HUDEP-2 (cell line): ENCODE measurements at regions not wholly inside any gene's neighbourhood (a gene's known extent, or its start where the extent isn't known, plus 50 kb on each side); places are given as distances from the start of the nearest gene placed in this dataset.
"Not testable (repeated sequence)": the region's sequence is repeated elsewhere in the genome, so short reads cannot be mapped to it uniquely, and the experiment has no call there.

Experiments
- DNase-seq, 76 experiments: peaks; one replicate each; lab custom pipeline; 2025; ENCODE audit not compliant: unreplicated experiment in 76 of 76; lab: John Stamatoyannopoulos, UW

DNA sequence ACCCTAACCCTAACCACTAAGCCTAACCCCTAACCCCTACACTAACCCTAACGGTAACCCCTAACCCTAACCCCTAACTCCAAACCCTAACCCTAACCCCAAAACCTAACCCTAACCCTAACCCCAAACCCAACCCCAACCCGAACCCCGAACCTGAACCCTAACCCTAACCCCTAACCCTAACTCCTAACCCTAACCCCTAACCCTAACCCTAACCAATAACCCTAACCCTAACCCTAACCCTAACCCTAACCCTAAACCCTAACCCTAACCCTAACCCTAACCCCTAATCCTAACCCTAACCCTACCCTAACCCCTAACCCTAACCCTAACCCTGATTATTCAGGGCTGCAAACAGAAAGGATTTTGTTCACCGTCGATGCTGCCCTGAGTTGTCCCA, 144.6 kb upstream of the DUSP22 start:
- DNase-seq = not testable (repeated sequence)

DNA sequence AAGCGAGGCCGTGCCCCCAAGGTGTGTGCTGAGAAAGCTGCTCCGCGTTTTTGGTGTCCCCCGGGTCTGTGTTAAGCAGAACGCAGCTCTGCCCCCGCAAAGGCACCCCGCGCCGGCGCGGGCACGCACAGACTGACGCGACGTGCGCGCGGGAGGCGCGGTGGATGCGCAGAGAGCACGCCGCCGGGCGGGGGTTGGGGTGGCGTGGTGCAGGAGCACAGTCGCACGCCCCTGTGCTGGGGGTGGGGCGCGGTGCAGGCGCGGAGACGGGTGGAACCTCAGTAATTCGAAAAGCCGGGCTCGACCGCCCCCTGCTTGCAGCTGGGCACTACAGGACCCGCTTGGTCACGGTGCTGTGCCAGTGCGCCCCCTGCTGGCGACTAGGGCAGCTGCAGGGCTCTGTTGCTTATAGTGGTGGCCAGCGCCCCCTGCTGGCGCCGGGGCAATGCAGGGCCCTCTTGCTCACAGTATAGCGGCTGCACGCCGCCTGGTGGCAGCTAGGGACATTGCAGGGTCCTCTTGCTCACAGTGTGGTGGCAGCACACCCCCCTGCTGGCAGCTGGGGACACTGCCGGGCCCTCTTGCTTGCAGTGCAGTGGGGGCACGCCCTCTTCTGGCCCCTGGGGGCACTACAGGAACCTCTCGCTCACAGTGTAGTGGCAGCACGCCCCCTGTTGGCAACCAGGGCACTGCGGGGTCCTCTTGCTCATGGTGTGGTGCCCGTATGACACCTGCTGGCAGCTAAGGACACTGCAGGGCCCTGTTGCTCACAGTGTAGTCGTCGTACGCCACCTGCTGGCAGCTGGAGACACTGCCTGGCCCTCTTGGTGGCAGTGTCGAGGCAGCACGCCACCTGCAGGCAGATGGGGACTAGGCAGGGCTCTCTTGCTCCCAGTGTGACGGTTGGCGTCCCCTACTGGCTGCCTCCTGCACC, 144.0 kb upstream of the DUSP22 start:
- DNase-seq = peak in 74 of 76 experiments; percentile 32 to 97 (median 90)

DNA sequence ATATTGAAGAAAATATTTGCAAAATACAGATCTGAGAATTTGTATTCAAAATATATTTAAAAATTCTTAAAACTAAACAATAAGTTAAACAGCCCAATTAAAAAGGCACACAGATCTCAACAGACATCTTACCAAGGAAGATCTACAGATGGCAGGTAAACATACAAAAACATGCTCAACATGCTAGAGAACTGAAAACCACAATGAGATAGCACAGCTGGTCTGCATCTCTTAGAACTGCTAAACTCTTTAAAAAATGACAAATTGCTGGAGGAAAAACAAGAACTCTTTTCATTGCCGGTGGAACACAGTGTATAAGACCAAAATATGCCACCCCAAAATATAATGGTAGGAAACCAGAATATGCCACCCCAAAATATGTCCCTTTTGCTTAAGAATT, 142.1 kb upstream of the DUSP22 start:
- DNase-seq = not testable (repeated sequence)

DNA sequence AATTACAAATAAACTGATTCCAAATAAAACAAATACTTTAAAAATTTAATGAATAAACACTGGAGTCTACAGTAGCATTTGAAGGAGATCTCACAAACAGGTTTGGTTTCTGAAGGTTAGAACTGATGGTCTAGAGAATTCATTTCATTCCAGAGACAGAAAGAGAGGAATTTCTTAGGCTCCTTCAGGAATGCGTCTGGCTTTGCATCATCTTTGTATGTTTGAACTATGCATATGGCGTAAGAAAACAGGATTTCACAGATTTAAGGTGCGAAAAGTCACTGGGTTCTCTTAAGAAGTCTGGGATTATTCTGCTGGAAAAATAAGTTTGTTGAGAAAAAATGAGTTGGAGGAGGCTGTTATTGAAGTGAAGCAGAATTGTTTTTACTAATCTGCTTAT, 139.9 kb upstream of the DUSP22 start:
- DNase-seq = not testable (repeated sequence)

DNA sequence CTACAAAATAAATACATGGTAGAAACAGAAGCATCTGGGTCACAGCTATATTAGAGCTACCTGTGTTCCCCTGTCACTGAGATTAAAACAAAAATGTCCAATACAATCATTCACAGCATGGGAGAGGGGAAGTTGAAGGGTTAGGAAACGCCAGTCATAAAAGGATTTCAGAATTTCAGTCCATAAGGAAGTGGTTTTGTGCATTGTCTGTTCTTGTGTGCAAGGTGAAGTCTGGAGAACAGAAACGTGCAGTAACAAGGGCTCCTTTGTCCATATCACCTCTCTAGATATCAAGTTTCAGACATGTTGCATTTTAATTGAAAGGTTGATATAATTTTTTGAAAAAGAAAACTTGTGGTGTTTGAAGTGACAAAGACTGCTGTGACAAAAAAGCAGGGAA, 139.3 kb upstream of the DUSP22 start:
- not testable (repeated sequence) for DNase-seq

DNA sequence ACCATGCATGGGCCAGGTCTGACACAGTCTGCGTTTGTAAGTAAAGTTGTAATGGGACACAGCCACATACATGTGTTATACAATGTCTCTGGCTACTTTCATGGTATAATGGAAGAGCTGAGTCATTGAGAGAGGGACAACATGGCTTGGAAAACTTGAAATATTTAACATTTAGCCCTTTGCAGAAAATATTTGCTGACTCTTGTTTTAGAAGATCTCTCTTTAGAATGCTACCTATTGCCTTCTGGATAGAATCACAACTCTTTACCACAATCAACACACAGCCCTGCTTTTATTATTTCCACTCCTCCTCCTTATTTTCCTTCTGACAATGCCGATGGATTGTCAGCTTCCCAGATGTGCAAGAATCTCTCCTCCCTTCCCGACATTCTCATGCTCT, 138.4 kb upstream of the DUSP22 start:
- DNase-seq = not testable (repeated sequence)

DNA sequence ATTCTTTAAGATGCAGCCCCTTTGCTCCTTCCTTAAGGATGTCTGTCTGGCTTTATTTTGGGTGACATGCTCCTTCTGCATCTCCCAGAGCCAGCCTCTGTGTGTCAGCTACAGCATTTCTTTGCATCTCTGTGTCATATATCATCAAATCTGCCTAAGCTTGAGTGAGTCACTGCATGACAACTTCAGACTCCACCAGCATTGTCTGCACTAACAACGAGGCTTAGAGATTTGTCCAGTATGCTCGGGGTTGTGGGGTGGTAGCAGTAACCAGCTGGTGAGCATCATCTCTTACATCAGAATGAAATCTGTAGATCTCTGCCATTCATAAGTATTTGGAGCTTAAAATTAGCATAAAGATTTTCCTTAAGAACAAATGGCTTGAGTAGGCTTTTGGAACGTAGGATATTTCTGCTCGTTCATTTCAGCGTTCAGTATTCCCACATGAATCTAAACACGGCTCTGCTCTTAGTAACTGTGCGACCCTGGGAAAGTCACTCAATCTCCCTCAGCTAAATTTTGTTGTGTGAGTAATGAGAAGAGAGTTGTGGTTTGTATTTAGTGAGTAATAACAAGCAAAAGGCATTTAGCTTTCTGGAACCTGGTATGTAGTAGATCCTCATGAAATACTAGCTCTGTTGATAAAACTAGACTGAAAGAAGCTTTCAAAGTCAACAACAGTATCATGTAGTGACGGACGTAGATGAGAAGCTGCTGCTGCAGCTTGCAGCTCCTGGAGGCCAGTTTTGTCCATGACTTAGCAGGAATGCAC, 137.8 kb upstream of the DUSP22 start:
- DNase-seq = not testable (repeated sequence)

DNA sequence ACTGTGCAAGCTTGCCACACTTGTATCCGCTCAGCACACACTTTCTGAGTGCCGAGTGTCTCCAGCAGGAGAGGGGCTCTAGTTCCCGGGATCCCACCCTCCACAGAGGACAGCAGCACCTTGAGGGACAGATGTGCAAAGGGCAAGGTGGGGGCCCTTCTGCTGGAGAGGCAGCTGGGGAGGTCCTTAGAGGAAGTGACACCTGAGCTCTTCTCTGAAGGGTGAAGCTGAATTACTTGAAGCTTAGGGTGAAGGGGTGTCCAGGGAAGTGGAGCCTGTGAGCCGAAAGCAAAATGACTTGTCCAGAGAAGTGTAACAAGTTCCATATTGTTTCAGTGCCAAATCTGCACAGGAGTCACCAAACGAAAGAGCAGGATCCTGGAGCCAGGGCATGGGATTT, 136.3 kb upstream of the DUSP22 start:
- no peak for DNase-seq

DNA sequence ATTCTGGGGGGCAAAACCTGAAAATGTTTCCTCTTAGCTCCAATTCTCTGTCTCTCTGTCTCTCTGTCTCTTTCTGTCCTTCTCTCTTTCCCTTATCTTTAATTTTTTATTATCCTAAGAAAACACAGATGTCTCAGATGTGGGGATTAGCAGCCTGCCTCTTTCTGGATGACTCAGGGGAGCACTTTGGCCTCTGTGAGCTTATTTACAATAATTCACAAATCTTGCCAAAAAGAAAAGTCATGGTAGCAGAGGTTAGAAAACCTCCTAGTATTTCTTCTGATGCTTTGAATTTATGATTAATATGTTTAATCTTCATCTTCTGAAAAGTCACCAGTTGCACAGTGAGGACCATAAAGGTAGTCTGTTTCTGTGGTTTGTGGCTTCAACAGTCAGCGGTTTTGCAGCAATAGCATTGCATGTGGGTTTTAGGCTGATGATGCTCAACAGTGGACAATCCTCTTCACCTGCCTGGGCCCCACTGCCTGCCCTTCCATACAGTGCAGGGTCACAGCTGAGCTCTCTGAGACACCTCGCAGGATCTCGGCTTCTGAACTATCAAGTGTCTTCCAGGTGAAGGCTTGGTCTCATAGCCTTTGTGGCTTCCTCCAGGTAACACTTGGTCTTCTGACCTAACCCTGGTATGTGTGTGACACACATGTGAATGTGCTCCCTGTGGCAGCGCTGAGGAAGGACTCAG, 135.7 kb upstream of the DUSP22 start:
- not testable (repeated sequence) for DNase-seq

DNA sequence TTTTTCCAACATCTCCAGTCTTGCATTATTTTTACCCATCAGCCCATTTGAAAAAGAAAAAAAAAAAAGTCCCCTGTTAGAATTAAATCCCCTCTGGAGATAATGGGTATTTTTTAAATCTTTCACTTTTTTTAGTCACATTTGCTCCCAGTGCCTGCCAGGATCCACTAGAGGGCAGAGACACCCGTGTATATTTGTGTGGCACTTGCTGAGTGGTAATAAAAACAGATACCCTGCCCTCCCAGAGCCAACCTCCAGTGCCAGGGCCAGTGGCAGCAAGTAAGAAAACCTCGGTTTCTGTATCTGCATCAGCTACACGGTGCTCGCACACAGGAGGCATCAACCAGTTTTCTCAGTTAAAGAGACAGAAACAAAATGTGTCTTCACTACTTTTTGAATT, 135.1 kb upstream of the DUSP22 start:
- DNase-seq = peak in 3 of 76 experiments; percentile 3 to 20 (median 17)

DNA sequence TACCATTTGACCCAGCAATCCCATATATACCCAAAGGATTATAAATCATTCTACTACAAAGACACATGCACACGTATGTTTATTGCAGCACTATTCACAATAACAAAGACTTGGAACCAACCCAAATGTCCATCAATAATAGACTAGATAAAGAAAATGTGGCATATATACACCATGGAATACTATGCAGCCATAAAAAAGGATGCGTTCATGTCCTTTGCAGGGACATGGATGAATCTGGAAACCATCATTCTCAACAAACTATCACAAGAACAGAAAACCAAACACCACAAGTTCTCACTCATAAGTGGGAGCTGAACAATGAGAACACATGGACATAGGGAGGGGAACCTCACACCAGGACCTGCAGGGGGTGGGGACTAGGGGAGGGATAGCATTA, 130.6 kb upstream of the DUSP22 start:
- not testable (repeated sequence) for DNase-seq

DNA sequence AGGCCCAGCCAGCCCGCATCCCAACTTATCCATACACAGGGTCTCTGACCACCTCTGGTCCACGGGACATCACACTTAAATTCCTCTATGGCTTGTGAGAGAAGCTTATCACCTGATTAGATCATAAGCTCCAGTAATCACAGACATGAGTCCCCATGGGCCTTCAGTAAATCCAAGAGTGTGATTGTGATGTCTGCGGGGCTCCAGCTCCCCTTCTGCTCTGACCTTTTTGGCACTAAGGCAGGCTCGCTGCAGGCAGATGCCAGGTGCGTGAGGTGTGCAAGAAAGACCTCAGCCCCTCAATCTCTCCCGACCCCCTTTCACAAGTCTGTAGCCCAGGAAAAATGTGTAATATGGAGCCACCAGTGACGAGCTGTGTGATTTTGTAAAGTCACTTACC, 127.6 kb upstream of the DUSP22 start:
- DNase-seq = no peak

DNA sequence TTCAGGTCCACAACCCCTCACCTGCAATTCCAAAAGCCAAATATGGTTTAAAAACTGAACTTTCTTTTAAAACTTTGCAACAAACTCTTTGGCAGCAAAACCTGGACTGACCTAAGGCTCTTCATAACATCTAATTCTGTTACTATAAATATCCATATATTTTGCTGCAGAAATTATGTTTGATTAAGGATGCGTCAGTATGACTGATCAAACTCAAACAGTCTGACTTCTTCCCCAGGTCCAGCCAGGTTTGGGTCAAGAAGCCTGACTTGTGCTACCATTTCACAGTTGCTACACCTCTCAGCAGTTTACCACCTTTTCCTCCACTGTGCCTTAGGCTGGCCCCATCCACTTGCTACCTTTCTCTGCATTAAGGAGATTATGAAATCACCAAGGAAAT, 127.0 kb upstream of the DUSP22 start:
- DNase-seq = no peak

DNA sequence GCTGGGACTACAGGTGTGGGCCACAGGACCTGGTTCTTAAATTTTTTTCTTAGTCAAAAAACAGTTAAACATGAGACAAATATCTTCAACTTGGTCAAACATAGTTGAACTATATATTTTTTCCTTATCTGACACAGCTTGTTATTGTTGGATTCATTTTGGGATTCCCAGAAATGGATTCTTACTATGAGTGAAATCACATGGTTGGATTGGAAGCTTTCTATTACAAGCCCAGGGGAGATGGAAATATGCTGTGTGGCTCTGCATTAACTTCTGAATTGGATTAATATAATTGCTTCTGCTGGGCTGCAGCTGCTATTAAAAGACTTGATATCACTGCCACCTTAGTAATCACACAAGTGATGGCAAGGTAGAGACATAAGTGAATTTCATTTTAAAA, 126.4 kb upstream of the DUSP22 start:
- no peak for DNase-seq

DNA sequence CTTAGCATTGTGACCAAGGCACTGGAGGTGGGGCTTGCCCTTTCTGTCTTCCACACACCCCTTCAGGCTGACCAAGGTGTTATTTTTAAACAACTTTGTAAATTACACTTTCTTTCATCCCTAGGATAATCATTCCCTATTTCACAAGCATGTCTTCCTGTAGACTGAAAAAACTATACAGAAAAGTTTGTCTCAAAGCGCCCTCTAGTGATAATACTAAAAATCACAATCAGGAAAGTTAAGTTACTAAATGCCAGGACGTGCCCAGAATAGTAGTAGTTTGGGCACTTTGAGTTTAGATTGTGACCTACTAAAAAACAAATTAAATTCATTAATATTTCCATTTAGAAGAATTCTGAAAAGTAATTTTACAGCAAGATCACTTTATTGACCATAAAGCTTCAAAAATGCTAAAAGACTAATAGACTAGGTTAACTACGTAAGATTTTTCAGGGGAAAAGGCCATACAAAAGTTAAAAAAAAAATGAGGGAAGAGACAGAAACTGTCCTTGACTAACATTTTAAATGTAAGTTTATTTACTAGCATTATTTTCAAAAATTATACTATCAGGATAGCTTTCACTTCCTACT, 123.3 kb upstream of the DUSP22 start:
- peak in 26 of 76 experiments; percentile 8 to 59 (median 32) for DNase-seq

DNA sequence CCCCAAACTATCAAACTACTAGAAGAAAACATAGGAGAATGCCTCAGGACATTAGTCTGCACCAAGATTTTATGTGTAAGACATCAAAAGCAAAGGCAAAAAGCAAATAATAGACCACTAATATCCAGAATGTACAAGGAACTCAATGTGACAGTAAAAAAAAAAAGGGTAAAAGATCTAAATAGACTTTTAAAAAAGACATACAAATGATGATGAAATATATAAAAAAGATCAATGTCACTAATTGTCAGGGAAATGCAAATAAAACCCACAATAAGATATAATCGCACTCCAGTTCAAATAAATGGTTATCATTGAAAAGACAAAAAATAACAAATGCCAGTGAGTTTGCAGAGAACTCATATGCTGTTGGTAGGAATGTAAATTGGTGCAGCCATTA, 118.3 kb upstream of the DUSP22 start:
- DNase-seq = no peak

DNA sequence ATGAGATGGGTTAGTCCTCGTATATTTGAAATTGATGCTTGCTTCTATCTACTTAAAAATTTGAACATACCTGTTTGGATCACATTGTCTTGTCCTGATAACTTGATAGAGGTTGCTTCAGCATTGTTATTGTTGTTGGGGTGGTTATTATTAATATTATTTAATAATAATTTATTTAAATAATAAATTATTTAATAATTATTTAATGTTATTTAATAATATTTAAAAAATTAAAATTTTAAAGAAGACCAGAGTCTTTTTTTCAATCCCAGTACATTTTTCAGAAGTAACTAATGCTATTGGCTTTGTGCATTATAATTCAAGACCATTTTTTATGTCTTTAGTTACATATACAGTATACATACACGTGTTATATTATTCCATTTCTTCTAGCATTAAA, 116.6 kb upstream of the DUSP22 start:
- no peak for DNase-seq

DNA sequence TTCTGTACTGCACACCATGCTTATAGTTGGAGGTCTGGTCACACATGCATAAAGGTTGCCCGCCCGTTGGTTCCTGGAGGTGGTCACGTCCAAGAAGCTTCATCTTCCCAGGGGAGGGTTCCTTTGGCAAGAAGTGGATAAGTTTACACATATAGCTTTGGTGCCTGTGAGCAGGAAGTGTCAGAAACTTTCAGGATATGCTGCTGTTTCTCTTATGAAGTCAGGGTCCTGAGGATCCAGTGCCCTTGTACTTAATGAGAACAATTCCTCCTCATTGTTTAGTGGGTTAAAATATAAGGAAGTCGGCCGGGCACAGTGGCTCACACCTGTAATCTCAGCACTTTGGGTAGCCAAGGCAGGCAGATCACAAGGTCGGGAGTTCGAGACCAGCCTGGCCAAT, 115.5 kb upstream of the DUSP22 start:
- DNase-seq = no peak

DNA sequence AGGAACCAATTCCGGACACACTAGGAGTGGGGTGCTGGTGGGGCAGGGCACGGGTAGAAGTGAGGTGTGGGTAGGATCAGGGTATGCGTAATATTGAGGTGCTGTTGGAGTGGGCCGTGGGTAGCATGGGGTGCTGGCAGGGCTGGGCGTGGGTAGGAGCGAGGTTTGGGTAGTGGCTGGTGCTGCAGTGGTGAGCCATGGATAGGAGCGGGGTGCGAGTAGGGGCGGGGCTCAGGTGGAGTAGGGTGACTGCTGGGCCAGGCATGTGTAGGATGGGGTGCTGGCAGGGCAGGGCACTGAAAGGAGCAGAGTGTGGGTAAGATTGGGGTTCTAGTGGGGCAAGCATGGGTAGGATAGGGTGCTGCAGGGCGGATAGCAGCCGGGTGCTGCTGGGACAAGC, 114.2 kb upstream of the DUSP22 start:
- no peak for DNase-seq

DNA sequence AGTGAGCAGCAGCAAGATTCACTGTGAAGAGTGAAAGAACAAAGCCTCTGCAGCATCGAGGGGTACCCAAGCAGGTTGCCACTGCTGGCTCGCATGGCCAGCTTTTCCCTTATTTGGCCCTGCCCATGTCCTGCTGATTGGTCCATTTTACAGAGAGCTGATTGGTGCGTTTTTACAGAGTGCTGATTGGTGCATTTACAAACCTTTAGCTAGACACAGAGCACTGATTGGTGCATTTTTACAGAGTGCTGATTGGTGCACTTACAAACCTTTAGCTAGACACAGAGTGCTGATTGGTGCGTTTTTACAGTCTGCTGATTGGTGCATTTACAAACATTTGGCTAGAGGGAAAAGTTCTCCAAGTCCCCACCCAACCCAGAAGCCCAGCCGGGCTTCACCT, 113.4 kb upstream of the DUSP22 start:
- DNase-seq = not testable (repeated sequence)
